PC-3 (cell line): ENCODE measurements at regions not wholly inside any gene's neighbourhood (a gene's known extent, or its start where the extent isn't known, plus 50 kb on each side); places are given as distances from the start of the nearest gene placed in this dataset.

Experiments used
- ATAC-seq: fragments of 200-7000 bp; cut with Tn5 transposase; 2 replicates; pipeline ENCODE4 v1.9.1; 2020; ENCODE audit warnings: mild to moderate bottlenecking, moderate library complexity
- BruUV-seq: library from RNA; stranded (reverse); fragments of 400-500 nt; replicated peaks from 2 replicates; lab custom pipeline; 2021; lab: Mats Ljungman, UMichigan
- CTCF ChIA-PET: fragments of 300-600 bp; sonication (Branson Sonifier 250); formaldehyde crosslinking; loops from one replicate; lab custom pipeline; 2022; ENCODE audit warnings: antibody characterized with exemption; lab: Charles Lee
- POLR2A ChIA-PET: fragments of 300-600 bp; sonication (Branson Sonifier 250); formaldehyde crosslinking; loops from one replicate; lab custom pipeline; 2022; ENCODE audit warnings: antibody characterized with exemption; ENCODE audit not compliant: unreplicated experiment; lab: Charles Lee
- DNase-seq: peaks from one replicate; pipeline ENCODE4 v3.0.0-alpha.2; 2015
- H2AFZ ChIP-seq: fragments of 300-600 bp; sonication (generic); 2 replicates; pipeline ENCODE4 v1.6.0; 2016; ENCODE audit warnings: antibody characterized with exemption, low read length
- H3F3A ChIP-seq: fragments of 300-600 bp; sonication (generic); one replicate; pipeline ENCODE4 v1.6.0; 2017; ENCODE audit warnings: antibody characterized with exemption, low read length, control low read depth, mild to moderate bottlenecking; ENCODE audit not compliant: unreplicated experiment
- H3K27ac ChIP-seq: fragments of 300-600 bp; sonication (generic); 2 replicates; pipeline ENCODE4 v1.5.1; 2016; ENCODE audit warnings: mild to moderate bottlenecking, low read length
- H3K27me3 ChIP-seq: fragments of 300-600 bp; sonication (generic); 2 replicates; pipeline ENCODE4 v1.6.1; 2016; ENCODE audit warnings: low read length, mixed read lengths
- H3K36me3 ChIP-seq: fragments of 300-600 bp; sonication (generic); 2 replicates; pipeline ENCODE4 v1.6.1; 2016; ENCODE audit warnings: low read depth, mixed run types, low read length, mixed read lengths
- H3K4me1 ChIP-seq: fragments of 300-600 bp; sonication (generic); 2 replicates; pipeline ENCODE4 v1.5.1; 2016; ENCODE audit warnings: low read length; ENCODE audit not compliant: insufficient read depth
- H3K4me2 ChIP-seq: fragments of 300-600 bp; sonication (generic); 2 replicates; pipeline ENCODE4 v1.6.0; 2016; ENCODE audit warnings: low read length
- H3K4me3 ChIP-seq: fragments of 300-600 bp; sonication (generic); 2 replicates; pipeline ENCODE4 v1.5.1; 2016; ENCODE audit warnings: mild to moderate bottlenecking, low read length, mixed read lengths
- H3K79me2 ChIP-seq: fragments of 300-600 bp; sonication (generic); 2 replicates; pipeline ENCODE4 v1.6.1; 2017; ENCODE audit warnings: low read length, mixed read lengths
- H3K9ac ChIP-seq: fragments of 300-600 bp; sonication (generic); 2 replicates; pipeline ENCODE4 v1.6.0; 2016; ENCODE audit warnings: mild to moderate bottlenecking, low read length
- H3K9me2 ChIP-seq: fragments of 300-600 bp; sonication (generic); replicated peaks from 2 replicates; pipeline ENCODE4 v1.6.1; 2016; ENCODE audit warnings: mixed run types, low read length, mixed read lengths
- H3K9me3 ChIP-seq: fragments of 300-600 bp; sonication (generic); 2 replicates; pipeline ENCODE4 v1.6.1; 2016; ENCODE audit warnings: low read length, mixed read lengths
- H4K20me1 ChIP-seq: fragments of 300-600 bp; sonication (generic); 2 replicates; pipeline ENCODE4 v1.6.1; 2016; ENCODE audit warnings: low read length, mixed read lengths
- EZH2 ChIP-seq: fragments of 300-600 bp; sonication (generic); IDR thresholded peaks from one replicate; pipeline ENCODE4 v1.6.1; 2017; ENCODE audit warnings: antibody characterized with exemption, mild to moderate bottlenecking, low read length; ENCODE audit not compliant: unreplicated experiment
- EZH2phosphoT487 ChIP-seq: fragments of 300-600 bp; sonication (generic); IDR thresholded peaks from 2 replicates; pipeline ENCODE4 v1.6.1; 2018; ENCODE audit warnings: mild to moderate bottlenecking, antibody characterized with exemption, low read length, borderline replicate concordance
- intact Hi-C: fragments of 100-400 bp; cut with micrococcal nuclease; formaldehyde crosslinking; loops from 2 replicates; pipeline ENCODE4 v1.9.0; 2023
- TF ChIP-seq, protein P1 (sequence below): fragments of 300-600 bp; sonication (generic); conservative IDR thresholded peaks from 2 replicates; pipeline ENCODE4 v1.5.1; 2017; ENCODE audit warnings: antibody characterized with exemption, low read depth, mild to moderate bottlenecking, low read length

DNA sequence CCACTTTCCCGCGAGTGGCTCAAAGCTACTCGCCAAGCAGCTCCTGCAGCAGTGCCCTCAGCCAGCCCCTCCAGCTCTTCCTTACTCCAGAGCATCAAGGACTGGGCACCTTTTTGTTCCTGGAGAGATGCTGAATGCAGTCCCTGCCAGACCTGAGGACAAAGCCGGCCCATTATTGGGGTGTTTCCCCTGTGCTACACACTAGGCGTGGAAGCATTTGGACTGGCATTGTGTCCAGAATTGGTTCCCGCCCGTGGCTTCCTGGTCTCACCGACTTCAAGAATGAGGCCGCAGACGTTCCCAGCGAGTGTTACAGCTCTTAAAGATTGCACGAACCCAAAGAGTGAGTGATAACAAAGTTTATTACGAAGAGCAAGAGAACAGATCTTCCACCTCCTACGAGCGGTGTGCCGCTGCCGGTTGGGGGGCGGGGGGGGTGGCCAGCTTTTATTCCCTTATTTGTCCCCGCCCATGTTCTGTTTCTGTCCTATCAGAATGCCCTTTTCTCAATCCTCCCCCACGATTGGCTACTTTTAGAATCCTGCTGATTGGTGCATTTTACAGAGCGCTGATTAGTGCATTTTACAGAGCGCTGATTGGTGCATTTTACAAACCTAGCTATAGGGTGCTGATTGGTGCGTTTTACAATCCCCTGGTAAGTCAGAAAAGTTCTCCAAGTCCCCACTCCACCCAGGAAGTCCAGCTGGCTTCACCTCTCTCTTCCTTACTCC lies 62.4 kb downstream of the NSMCE3 start:
- ChIA-PET POLR2A (no interaction called here), CTCF (no interaction called here)
- Histone ChIP-seq H3K79me2 (no peaks in the 10 kb centered on the region), H4K20me1 (no peaks in the 10 kb centered on the region), H3F3A (no peaks in the 10 kb centered on the region), H3K4me1 (no peaks in the 10 kb centered on the region), H3K9ac (no peak overlapping the region), H3K27ac (no peak overlapping the region), H3K4me3 (no peak overlapping the region), H3K4me2 (no peak overlapping the region), H3K27me3 (peaks cover 34% of the 10 kb centered on the region), H3K36me3 (no peaks in the 10 kb centered on the region), H3K9me2 (no peaks in the 10 kb centered on the region), H2AFZ (no peak overlapping the region), H3K9me3 (no peaks in the 10 kb centered on the region)
- BruUV-seq = no TSS peak
- no peak for ATAC-seq
- TF ChIP-seq EZH2 = no peak
- no peak for TF ChIP-seq EZH2phosphoT487
- TF ChIP-seq, protein P1, sequence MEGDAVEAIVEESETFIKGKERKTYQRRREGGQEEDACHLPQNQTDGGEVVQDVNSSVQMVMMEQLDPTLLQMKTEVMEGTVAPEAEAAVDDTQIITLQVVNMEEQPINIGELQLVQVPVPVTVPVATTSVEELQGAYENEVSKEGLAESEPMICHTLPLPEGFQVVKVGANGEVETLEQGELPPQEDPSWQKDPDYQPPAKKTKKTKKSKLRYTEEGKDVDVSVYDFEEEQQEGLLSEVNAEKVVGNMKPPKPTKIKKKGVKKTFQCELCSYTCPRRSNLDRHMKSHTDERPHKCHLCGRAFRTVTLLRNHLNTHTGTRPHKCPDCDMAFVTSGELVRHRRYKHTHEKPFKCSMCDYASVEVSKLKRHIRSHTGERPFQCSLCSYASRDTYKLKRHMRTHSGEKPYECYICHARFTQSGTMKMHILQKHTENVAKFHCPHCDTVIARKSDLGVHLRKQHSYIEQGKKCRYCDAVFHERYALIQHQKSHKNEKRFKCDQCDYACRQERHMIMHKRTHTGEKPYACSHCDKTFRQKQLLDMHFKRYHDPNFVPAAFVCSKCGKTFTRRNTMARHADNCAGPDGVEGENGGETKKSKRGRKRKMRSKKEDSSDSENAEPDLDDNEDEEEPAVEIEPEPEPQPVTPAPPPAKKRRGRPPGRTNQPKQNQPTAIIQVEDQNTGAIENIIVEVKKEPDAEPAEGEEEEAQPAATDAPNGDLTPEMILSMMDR = no peak
- no peak for DNase-seq
- intact Hi-C loops = no loop called here

DNA sequence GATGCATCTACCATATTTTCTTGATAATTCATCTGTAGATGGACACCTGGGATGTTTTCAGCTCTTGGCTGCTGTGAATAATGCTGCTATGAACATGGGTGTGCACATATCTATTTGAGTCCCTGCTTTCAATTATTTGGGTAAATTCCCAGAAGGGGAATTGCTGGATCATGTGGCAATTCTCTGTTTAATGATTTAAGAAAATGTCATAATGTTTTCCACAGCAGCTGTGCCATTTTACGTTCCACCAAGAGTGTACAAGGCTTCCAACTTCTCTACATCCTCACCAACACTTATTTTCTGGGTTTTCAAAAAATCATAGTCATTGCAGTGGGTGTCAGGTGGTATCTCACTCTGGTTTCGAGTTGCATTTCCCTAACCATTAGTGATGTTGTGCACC lies 64.4 kb downstream of the NSMCE3 start:
- ChIA-PET POLR2A (no interaction called here), CTCF (no interaction called here)
- TF ChIP-seq, protein P1 = no peak
- TF ChIP-seq EZH2 (no peak), EZH2phosphoT487 (no peak)
- Histone ChIP-seq H3F3A (no peaks in the 10 kb centered on the region), H4K20me1 (no peaks in the 10 kb centered on the region), H3K9ac (no peak overlapping the region), H3K4me2 (no peak overlapping the region), H3K4me3 (no peak overlapping the region), H3K4me1 (no peaks in the 10 kb centered on the region), H3K36me3 (no peaks in the 10 kb centered on the region), H2AFZ (no peak overlapping the region), H3K27ac (no peak overlapping the region), H3K79me2 (no peaks in the 10 kb centered on the region), H3K9me3 (no peaks in the 10 kb centered on the region), H3K9me2 (no peaks in the 10 kb centered on the region), H3K27me3 (peaks cover 29% of the 10 kb centered on the region)
- intact Hi-C loops = no loop called here
- BruUV-seq = no TSS peak
- no peak for ATAC-seq
- DNase-seq = no peak

DNA sequence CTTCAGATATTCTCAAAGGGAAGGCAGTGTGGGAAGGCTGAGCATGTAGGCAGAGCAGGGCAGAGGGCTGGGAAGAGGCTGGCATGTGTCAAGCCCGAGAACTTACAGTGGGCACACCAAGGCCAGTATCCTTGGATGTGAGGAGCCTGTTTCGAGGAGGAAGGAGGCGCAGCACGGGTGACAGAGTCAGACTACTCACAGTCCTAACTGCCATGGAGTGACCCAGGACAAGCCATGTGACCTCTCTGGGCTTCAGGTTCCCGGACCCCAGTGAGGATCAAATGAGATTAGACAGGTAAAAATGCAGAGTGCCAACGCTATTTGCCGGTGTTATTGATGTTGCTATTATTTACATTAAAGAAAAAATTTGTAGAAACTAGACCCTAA lies 65.3 kb downstream of the NSMCE3 start:
- no peaks in the 10 kb centered on the region for H3F3A ChIP-seq
- H4K20me1 ChIP-seq = no peaks in the 10 kb centered on the region
- H3K9me3 ChIP-seq = no peaks in the 10 kb centered on the region
- no peak for DNase-seq
- H3K4me1 ChIP-seq = no peaks in the 10 kb centered on the region
- H2AFZ ChIP-seq = no peak overlapping the region
- H3K9ac ChIP-seq = no peak overlapping the region
- ChIA-PET CTCF (no interaction called here), POLR2A (no interaction called here)
- no peak overlapping the region for H3K4me2 ChIP-seq
- no peak for TF ChIP-seq EZH2phosphoT487
- TF ChIP-seq EZH2 = no peak
- H3K79me2 ChIP-seq = no peaks in the 10 kb centered on the region
- intact Hi-C loops = no loop called here
- H3K9me2 ChIP-seq = no peaks in the 10 kb centered on the region
- no peak overlapping the region for H3K4me3 ChIP-seq
- no peak overlapping the region for H3K27ac ChIP-seq
- ATAC-seq = no peak
- peaks cover 29% of the 10 kb centered on the region for H3K27me3 ChIP-seq
- no peaks in the 10 kb centered on the region for H3K36me3 ChIP-seq
- no TSS peak for BruUV-seq
